Chondrocyte (in vitro differentiated cells): ENCODE measurements at regions not wholly inside any gene's neighbourhood (a gene's known extent, or its start where the extent isn't known, plus 50 kb on each side); places are given as distances from the start of the nearest gene placed in this dataset.

Experiments
- DNase-seq: peaks from one replicate; pipeline ENCODE4 v3.0.0; 2021; ENCODE audit warnings: mixed read lengths, low spot score
- H3K27ac Mint-ChIP-seq: one replicate; pipeline ENCODE4 v1.8.0; 2021; ENCODE audit warnings: mild to moderate bottlenecking, moderate library complexity, mixed read lengths; ENCODE audit not compliant: unreplicated experiment
- H3K27me3 Mint-ChIP-seq: 2 replicates; pipeline ENCODE4 v1.8.0; 2021; ENCODE audit warnings: low read depth, mixed read lengths
- H3K36me3 Mint-ChIP-seq: 2 replicates; pipeline ENCODE4 v1.8.0; 2021; ENCODE audit warnings: low read depth, mixed read lengths
- H3K4me1 Mint-ChIP-seq: 2 replicates; pipeline ENCODE4 v1.8.0; 2021; ENCODE audit warnings: low read depth, mild to moderate bottlenecking, mixed read lengths
- H3K4me3 Mint-ChIP-seq: one replicate; pipeline ENCODE4 v1.8.0; 2021; ENCODE audit warnings: mild to moderate bottlenecking, moderate library complexity, mixed read lengths; ENCODE audit not compliant: unreplicated experiment
- H3K9me3 Mint-ChIP-seq: 2 replicates; pipeline ENCODE4 v1.8.0; 2021; ENCODE audit warnings: low read depth, mixed read lengths
- CTCF ChIP-seq: fragments of 200-600 bp; sonication (generic); IDR thresholded peaks from 2 replicates; pipeline ENCODE4 v1.5.0; 2021; ENCODE audit warnings: antibody characterized with exemption, mild to moderate bottlenecking, moderate library complexity

- H3K27me3 Mint-ChIP-seq: peaks cover 70% of the 10 kb centered on the region
- TF ChIP-seq CTCF: no peak
- H3K27ac Mint-ChIP-seq: no peak overlapping the region
- H3K4me3 Mint-ChIP-seq: no peak overlapping the region
- H3K9me3 Mint-ChIP-seq: peaks cover 16% of the 10 kb centered on the region
- H3K36me3 Mint-ChIP-seq: peaks cover 4% of the 10 kb centered on the region
- H3K4me1 Mint-ChIP-seq: no peaks in the 10 kb centered on the region
- peak; percentile 58 for DNase-seq
These were observed 59.6 kb upstream of the ENPP7 start for GRCh38 chr17:79671085-79671694.

GRCh38 chr17:79670537-79671084 is 59.8 kb upstream of the RBFOX3 start:
- no peak overlapping the region for H3K27ac Mint-ChIP-seq
- peaks cover 69% of the 10 kb centered on the region for H3K27me3 Mint-ChIP-seq
- no peaks in the 10 kb centered on the region for H3K4me1 Mint-ChIP-seq
- peak; percentile 52 for DNase-seq
- H3K36me3 Mint-ChIP-seq: peaks cover 4% of the 10 kb centered on the region
- peaks cover 16% of the 10 kb centered on the region for H3K9me3 Mint-ChIP-seq
- no peak overlapping the region for H3K4me3 Mint-ChIP-seq
- TF ChIP-seq CTCF: no peak

DNA sequence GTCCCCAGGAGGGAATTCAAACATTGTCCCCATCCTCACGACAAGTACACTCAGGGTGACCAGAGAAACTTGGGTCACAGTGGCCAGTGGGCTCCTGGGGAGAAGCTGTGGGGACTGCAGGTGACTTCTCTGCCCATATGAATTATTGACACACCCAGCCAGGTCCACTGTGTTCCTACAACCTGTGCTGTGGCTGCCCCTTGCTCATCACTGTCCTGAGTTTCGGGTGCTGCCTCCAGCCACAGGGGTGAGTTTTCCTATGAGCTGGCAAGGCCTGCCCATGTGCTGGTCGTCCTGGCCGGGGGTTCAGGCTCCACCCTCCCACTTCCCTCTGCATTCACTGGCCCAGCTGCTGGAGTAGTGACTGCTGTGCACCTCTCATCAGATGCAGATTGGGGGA is 59.0 kb upstream of the RBFOX3 start:
- no peak for TF ChIP-seq CTCF
- DNase-seq: peak; percentile 63
- peaks cover 71% of the 10 kb centered on the region for H3K27me3 Mint-ChIP-seq
- H3K4me1 Mint-ChIP-seq: no peaks in the 10 kb centered on the region
- H3K36me3 Mint-ChIP-seq: peaks cover 4% of the 10 kb centered on the region
- H3K9me3 Mint-ChIP-seq: peaks cover 16% of the 10 kb centered on the region
- H3K27ac Mint-ChIP-seq: no peak overlapping the region
- no peak overlapping the region for H3K4me3 Mint-ChIP-seq

GRCh38 chr17:79668344-79669250 is 57.7 kb upstream of the RBFOX3 start:
- Mint-ChIP-seq H3K4me3 (no peak overlapping the region), H3K27me3 (peaks cover 77% of the 10 kb centered on the region), H3K36me3 (peaks cover 3% of the 10 kb centered on the region), H3K9me3 (peaks cover 12% of the 10 kb centered on the region), H3K27ac (no peak overlapping the region), H3K4me1 (no peaks in the 10 kb centered on the region)
- no peak for TF ChIP-seq CTCF
- DNase-seq: peak; percentile 55

DNA sequence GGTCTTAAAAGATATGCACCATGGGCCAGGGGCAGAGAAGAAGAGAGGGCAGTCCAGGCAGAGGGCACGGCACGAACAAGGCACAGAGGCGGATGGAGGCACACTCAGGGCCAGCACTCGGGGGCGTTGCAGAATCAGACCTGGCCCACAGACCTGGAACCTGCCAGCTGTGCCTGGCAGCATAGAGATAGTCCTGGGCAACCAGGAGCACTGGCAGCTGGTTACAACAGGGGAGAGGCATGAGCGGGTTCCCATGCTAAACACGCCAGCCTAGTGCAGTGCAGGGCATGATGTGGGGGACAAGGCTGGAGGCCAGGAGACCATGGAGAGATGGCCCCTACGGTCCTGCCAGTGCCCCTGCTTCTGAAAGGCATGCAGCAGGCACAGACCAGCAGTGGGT is 56.9 kb upstream of the RBFOX3 start:
- Mint-ChIP-seq H3K27ac (no peak overlapping the region), H3K9me3 (peaks cover 6% of the 10 kb centered on the region), H3K4me1 (no peaks in the 10 kb centered on the region), H3K27me3 (peaks cover 80% of the 10 kb centered on the region), H3K36me3 (no peaks in the 10 kb centered on the region), H3K4me3 (no peak overlapping the region)
- no peak for TF ChIP-seq CTCF
- DNase-seq: peak; percentile 64
